H9 (cell line): ENCODE measurements at regions not wholly inside any gene's neighbourhood (a gene's known extent, or its start where the extent isn't known, plus 50 kb on each side); places are given as distances from the start of the nearest gene placed in this dataset.

ENCODE experiments used
- DNase-seq: peaks from one replicate; pipeline ENCODE4 v3.0.0-alpha.2; 2017
- H2AFZ ChIP-seq: one replicate; pipeline ENCODE4 v1.6.1; 2013; ENCODE audit warnings: mild to moderate bottlenecking, low read length, control low read depth, moderate library complexity
- H2AK5ac ChIP-seq: 2 replicates; pipeline ENCODE4 v1.6.1; 2013; ENCODE audit warnings: low read length, control low read depth, mixed read lengths; ENCODE audit not compliant: insufficient read length
- H2BK120ac ChIP-seq: one replicate; pipeline ENCODE4 v1.6.1; 2013; ENCODE audit warnings: low read depth, mild to moderate bottlenecking, low read length, control low read depth, inconsistent platforms; ENCODE audit not compliant: poor library complexity, severe bottlenecking
- H2BK12ac ChIP-seq: 2 replicates; pipeline ENCODE4 v1.6.1; 2013; ENCODE audit warnings: low read length, control low read depth, mixed read lengths, low read depth; ENCODE audit not compliant: insufficient read length
- H2BK15ac ChIP-seq: 2 replicates; pipeline ENCODE4 v1.6.1; 2013; ENCODE audit warnings: low read depth, low read length, control low read depth
- H2BK20ac ChIP-seq: one replicate; pipeline ENCODE4 v1.6.1; 2013; ENCODE audit warnings: low read depth, mild to moderate bottlenecking, low read length, control low read depth, inconsistent platforms; ENCODE audit not compliant: poor library complexity, severe bottlenecking
- H2BK5ac ChIP-seq: 2 replicates; pipeline ENCODE4 v1.6.1; 2013; ENCODE audit warnings: low read length, control low read depth, mixed read lengths; ENCODE audit not compliant: insufficient read length
- H3K14ac ChIP-seq: 2 replicates; pipeline ENCODE4 v1.6.1; 2013; ENCODE audit warnings: low read length, control low read depth; ENCODE audit not compliant: insufficient read depth
- H3K18ac ChIP-seq: 2 replicates; pipeline ENCODE4 v1.6.1; 2013; ENCODE audit warnings: low read depth, mild to moderate bottlenecking, mixed read lengths, low read length, control low read depth; ENCODE audit not compliant: insufficient read length
- H3K23ac ChIP-seq: 2 replicates; pipeline ENCODE4 v1.6.1; 2013; ENCODE audit warnings: low read length, control low read depth, mixed read lengths, low read depth; ENCODE audit not compliant: insufficient read length
- H3K23me2 ChIP-seq: 2 replicates; pipeline ENCODE4 v1.6.1; 2013; ENCODE audit warnings: low read depth, mild to moderate bottlenecking, mixed read lengths, low read length, control low read depth; ENCODE audit not compliant: insufficient read length, poor library complexity, severe bottlenecking
- H3K27ac ChIP-seq: 2 replicates; pipeline ENCODE4 v1.5.1; 2013; ENCODE audit warnings: low read length, control low read depth, mixed read lengths, low read depth; ENCODE audit not compliant: insufficient read length
- H3K27me3 ChIP-seq: 2 replicates; pipeline ENCODE4 v1.6.1; 2013; ENCODE audit warnings: low read length, control low read depth, inconsistent platforms; ENCODE audit not compliant: insufficient read depth
- H3K4ac ChIP-seq: 2 replicates; pipeline ENCODE4 v1.6.1; 2013; ENCODE audit warnings: low read depth, mild to moderate bottlenecking, control low read depth, inconsistent platforms, low read length, moderate library complexity
- H3K4me1 ChIP-seq: 2 replicates; pipeline ENCODE4 v1.6.1; 2013; ENCODE audit warnings: low read length, control low read depth, inconsistent platforms; ENCODE audit not compliant: insufficient read depth
- H3K4me2 ChIP-seq: 2 replicates; pipeline ENCODE4 v1.6.1; 2013; ENCODE audit warnings: low read length, control low read depth, mixed read lengths; ENCODE audit not compliant: insufficient read length, insufficient read depth
- H3K56ac ChIP-seq: 2 replicates; pipeline ENCODE4 v1.6.1; 2013; ENCODE audit warnings: low read depth, mild to moderate bottlenecking, mixed read lengths, low read length, control low read depth; ENCODE audit not compliant: insufficient read length
- H3K79me1 ChIP-seq: 2 replicates; pipeline ENCODE4 v1.6.1; 2013; ENCODE audit warnings: low read depth, mild to moderate bottlenecking, moderate library complexity, low read length, control low read depth, inconsistent platforms; ENCODE audit not compliant: insufficient read depth, poor library complexity, severe bottlenecking
- H3K79me2 ChIP-seq: 2 replicates; pipeline ENCODE4 v1.6.1; 2013; ENCODE audit warnings: low read length, control low read depth, inconsistent platforms; ENCODE audit not compliant: insufficient read depth
- H3K9ac ChIP-seq: 2 replicates; pipeline ENCODE4 v1.6.1; 2013; ENCODE audit warnings: low read length, control low read depth, mixed read lengths; ENCODE audit not compliant: insufficient read length; ENCODE audit errors: extremely low read depth
- H3K9me3 ChIP-seq: one replicate; pipeline ENCODE4 v1.6.1; 2013; ENCODE audit warnings: low read depth, low read length, inconsistent platforms; ENCODE audit not compliant: control insufficient read depth
- H3T11ph ChIP-seq: one replicate; pipeline ENCODE4 v1.6.1; 2013; ENCODE audit warnings: mild to moderate bottlenecking, low read length, control low read depth, inconsistent platforms
- H4K20me1 ChIP-seq: one replicate; pipeline ENCODE4 v1.6.1; 2013; ENCODE audit not compliant: control insufficient read depth, insufficient read length, insufficient read depth
- H4K5ac ChIP-seq: 2 replicates; pipeline ENCODE4 v1.6.1; 2013; ENCODE audit warnings: low read depth, mild to moderate bottlenecking, mixed read lengths, low read length, control low read depth; ENCODE audit not compliant: insufficient read length
- H4K8ac ChIP-seq: replicated peaks from 2 replicates; pipeline ENCODE4 v1.6.1; 2013; ENCODE audit warnings: low read length, control low read depth, mixed read lengths, low read depth; ENCODE audit not compliant: insufficient read length
- H4K91ac ChIP-seq: 2 replicates; pipeline ENCODE4 v1.6.1; 2013; ENCODE audit warnings: low read depth, mild to moderate bottlenecking, moderate library complexity, mixed read lengths, low read length, control low read depth; ENCODE audit not compliant: insufficient read length
- H3K27ac Mint-ChIP-seq, 3 experiments: 2 replicates in 2 of 3; 3 replicates in 1 of 3; pipeline ENCODE4 v1.8.0; 2020 to 2021; ENCODE audit warnings: mixed read lengths in 3 of 3, mild to moderate bottlenecking in 1 of 3, moderate library complexity in 1 of 3
- H3K27me3 Mint-ChIP-seq: 2 replicates; pipeline ENCODE4 v1.8.0; 2021; ENCODE audit warnings: low read depth, mild to moderate bottlenecking, moderate library complexity, mixed read lengths
- H3K36me3 Mint-ChIP-seq, 3 experiments: 2 replicates in 2 of 3; 3 replicates in 1 of 3; pipeline ENCODE4 v1.8.0; 2020 to 2021; ENCODE audit warnings: low read depth in 3 of 3, mixed read lengths in 3 of 3; ENCODE audit not compliant: insufficient read depth in 1 of 3
- H3K4me1 Mint-ChIP-seq, 2 experiments: 2 replicates each; pipeline ENCODE4 v1.8.0; 2020; ENCODE audit warnings: mixed read lengths in 2 of 2
- H3K4me3 Mint-ChIP-seq, 2 experiments: 2 replicates in 1 of 2; 3 replicates in 1 of 2; pipeline ENCODE4 v1.8.0; 2020 to 2021; ENCODE audit warnings: mild to moderate bottlenecking in 2 of 2, mixed read lengths in 2 of 2, moderate library complexity in 1 of 2
- H3K9me3 Mint-ChIP-seq, 2 experiments: 2 replicates in 1 of 2; 3 replicates in 1 of 2; pipeline ENCODE4 v1.8.0; 2020; ENCODE audit warnings: mild to moderate bottlenecking in 2 of 2, mixed read lengths in 2 of 2, moderate library complexity in 1 of 2
- CTCF ChIP-seq: fragments of 200-600 bp; sonication (generic); conservative IDR thresholded peaks from 3 replicates; pipeline ENCODE4 v1.8.0; 2021; ENCODE audit warnings: antibody characterized with exemption, mild to moderate bottlenecking
- WGBS: extraction: QIAGEN DNeasy Blood & Tissue Kit; methylation state at CpG from one replicate; pipeline ENCODE4 v1.1.7; 2013; ENCODE audit warnings: missing lambda C conversion rate, low lambda C conversion rate, mixed read lengths; ENCODE audit not compliant: insufficient read length; ENCODE audit errors: extremely low coverage; 5-methylcytosine and 5-hydroxymethylcytosine counted together

- H3K27me3 Mint-ChIP-seq, result no peaks in the 10 kb centered on the region
- Histone ChIP-seq H3K27me3 (no peaks in the 10 kb centered on the region), H3K4me1 (no peaks in the 10 kb centered on the region), H3K9ac (no peak overlapping the region), H3K4me2 (no peak overlapping the region), H3K56ac (no peak overlapping the region), H2BK12ac (no peak overlapping the region), H3K9me3 (no peaks in the 10 kb centered on the region), H3K18ac (no peak overlapping the region), H3K14ac (no peak overlapping the region), H3K27ac (no peak overlapping the region), H2BK20ac (no peak overlapping the region), H3K23ac (no peak overlapping the region), H2BK120ac (no peak overlapping the region), H4K91ac (no peak overlapping the region), H4K20me1 (no peaks in the 10 kb centered on the region), H4K5ac (no peak overlapping the region), H2BK15ac (no peak overlapping the region), H2AFZ (no peak overlapping the region), H4K8ac (no peak overlapping the region), H2BK5ac (no peak overlapping the region), H3T11ph (no peak overlapping the region), H2AK5ac (no peak overlapping the region), H3K23me2 (no peaks in the 10 kb centered on the region), H3K79me2 (no peaks in the 10 kb centered on the region; the same call in 1 of the 2 replicates), H3K4ac (no peak overlapping the region), H3K79me1 (no peaks in the 10 kb centered on the region)
- no peak for DNase-seq
- H3K4me1 Mint-ChIP-seq, result peaks cover 0 to 2% of the 10 kb centered on the region in 2 experiments; a peak in 1 of 4 replicates
- WGBS, result no CpG with 5 or more reads among the region's 2 CpGs
- peaks cover 0 to under 1% (median 0%) of the 10 kb centered on the region in 3 experiments; a peak in 1 of 7 replicates for H3K36me3 Mint-ChIP-seq
- H3K4me3 Mint-ChIP-seq, result no peak overlapping the region
- H3K9me3 Mint-ChIP-seq, result peaks cover 2 to 49% of the 10 kb centered on the region in 2 experiments; a peak in 3 of 5 replicates
- no peak for TF ChIP-seq CTCF
- no peak overlapping the region; a peak in 1 of 7 replicates for H3K27ac Mint-ChIP-seq
These were observed 157.9 kb downstream of the DCAF12L1 start for GRCh38 chrX:126394681-126395080.
